ENCODE measurements at regions not wholly inside any gene's neighbourhood (a gene's known extent, or its start where the extent isn't known, plus 50 kb on each side); places are given as distances from the start of the nearest gene placed in this dataset.

GRCh38 chr7:80563561-80564327 is 51.9 kb upstream of the GNAT3 start:
- no peak for DNase-seq (ENCODE audit: low spot score)

GRCh38 chr7:80565554-80565953 is 53.7 kb upstream of the GNAT3 start:
- no peak for DNase-seq (ENCODE audit: low spot score)

GRCh38 chr7:80581486-80582260 is 56.8 kb upstream of the CD36 start:
- no peak for DNase-seq (ENCODE audit: low spot score)

GRCh38 chr7:80583901-80584300 is 54.5 kb upstream of the CD36 start:
- DNase-seq (ENCODE audit: low spot score): no peak

- no peak for DNase-seq (ENCODE audit: low spot score)
These were observed 53.7 kb upstream of the CD36 start for GRCh38 chr7:80584778-80585177.

GRCh38 chr7:80587538-80587937 is 50.9 kb upstream of the CD36 start:
- no peak for DNase-seq (ENCODE audit: low spot score)

GRCh38 chr7:80588591-80588990 is 49.9 kb upstream of the CD36 start:
- peak; percentile 30 for DNase-seq (ENCODE audit: low spot score)
